ENCODE measurements at regions not wholly inside any gene's neighbourhood (a gene's known extent, or its start where the extent isn't known, plus 50 kb on each side); places are given as distances from the start of the nearest gene placed in this dataset.

- 90% methylated on average over 2 of the region's 3 CpGs for WGBS (ENCODE audit: insufficient coverage, low lambda C conversion rate)
- H3K4me1 ChIP-seq (ENCODE audit: control insufficient read depth, insufficient read depth, low read length) = no peaks in the 10 kb centered on the region
- H3K4me3 ChIP-seq (ENCODE audit: low read length) = no peak overlapping the region
- DNase-seq = no peak
- no peaks in the 10 kb centered on the region for H3K9me3 ChIP-seq (ENCODE audit: control insufficient read depth, low read depth, low read length)
- H3K36me3 ChIP-seq (ENCODE audit: control insufficient read depth, insufficient read depth, low read length) = no peaks in the 10 kb centered on the region
- no peak overlapping the region for H3K27ac ChIP-seq (ENCODE audit: low read length)
- H3K27me3 ChIP-seq (ENCODE audit: control insufficient read depth, insufficient read depth, low read length) = no peaks in the 10 kb centered on the region
Observed at GRCh38 chr9:23120630-23121029, 674.0 kb downstream of the DMRTA1 start.

- no peaks in the 10 kb centered on the region for H3K9me3 ChIP-seq (ENCODE audit: control insufficient read depth, low read depth, low read length)
- 76% methylated on average over 3 of the region's 5 CpGs for WGBS (ENCODE audit: insufficient coverage, low lambda C conversion rate)
- no peaks in the 10 kb centered on the region for H3K4me1 ChIP-seq (ENCODE audit: control insufficient read depth, insufficient read depth, low read length)
- H3K27ac ChIP-seq (ENCODE audit: low read length) = no peak overlapping the region
- no peaks in the 10 kb centered on the region for H3K36me3 ChIP-seq (ENCODE audit: control insufficient read depth, insufficient read depth, low read length)
- no peak for DNase-seq
- H3K27me3 ChIP-seq (ENCODE audit: control insufficient read depth, insufficient read depth, low read length) = no peaks in the 10 kb centered on the region
- no peak overlapping the region for H3K4me3 ChIP-seq (ENCODE audit: low read length)
Observed at GRCh38 chr9:23123048-23123632, 676.5 kb downstream of the DMRTA1 start.

- Histone ChIP-seq H3K4me1 (ENCODE audit: control insufficient read depth, insufficient read depth, low read length) (no peaks in the 10 kb centered on the region), H3K27me3 (ENCODE audit: control insufficient read depth, insufficient read depth, low read length) (no peaks in the 10 kb centered on the region), H3K4me3 (ENCODE audit: low read length) (no peak overlapping the region), H3K27ac (ENCODE audit: low read length) (no peak overlapping the region), H3K36me3 (ENCODE audit: control insufficient read depth, insufficient read depth, low read length) (no peaks in the 10 kb centered on the region), H3K9me3 (ENCODE audit: control insufficient read depth, low read depth, low read length) (no peaks in the 10 kb centered on the region)
- no peak for DNase-seq
- no CpG with 5 or more reads among the region's 1 CpG for WGBS (ENCODE audit: insufficient coverage, low lambda C conversion rate)
Observed at GRCh38 chr9:23145467-23145866, 680.6 kb downstream of the ELAVL2 start.

- no peak for DNase-seq
- no CpG with 5 or more reads among the region's 7 CpGs for WGBS (ENCODE audit: insufficient coverage, low lambda C conversion rate)
- no peaks in the 10 kb centered on the region for H3K9me3 ChIP-seq (ENCODE audit: control insufficient read depth, low read depth, low read length)
- no peaks in the 10 kb centered on the region for H3K27me3 ChIP-seq (ENCODE audit: control insufficient read depth, insufficient read depth, low read length)
- no peaks in the 10 kb centered on the region for H3K4me1 ChIP-seq (ENCODE audit: control insufficient read depth, insufficient read depth, low read length)
- H3K27ac ChIP-seq (ENCODE audit: low read length) = no peak overlapping the region
- no peak overlapping the region for H3K4me3 ChIP-seq (ENCODE audit: low read length)
- no peaks in the 10 kb centered on the region for H3K36me3 ChIP-seq (ENCODE audit: control insufficient read depth, insufficient read depth, low read length)
Observed at GRCh38 chr9:23153058-23153457, 673.0 kb downstream of the ELAVL2 start.

- H3K27me3 ChIP-seq (ENCODE audit: control insufficient read depth, insufficient read depth, low read length) = no peaks in the 10 kb centered on the region
- no peaks in the 10 kb centered on the region for H3K36me3 ChIP-seq (ENCODE audit: control insufficient read depth, insufficient read depth, low read length)
- no peaks in the 10 kb centered on the region for H3K4me1 ChIP-seq (ENCODE audit: control insufficient read depth, insufficient read depth, low read length)
- no peak overlapping the region for H3K27ac ChIP-seq (ENCODE audit: low read length)
- WGBS (ENCODE audit: insufficient coverage, low lambda C conversion rate) = 100% methylated on average over 2 of the region's 2 CpGs
- no peak for DNase-seq
- H3K4me3 ChIP-seq (ENCODE audit: low read length) = no peak overlapping the region
- H3K9me3 ChIP-seq (ENCODE audit: control insufficient read depth, low read depth, low read length) = no peaks in the 10 kb centered on the region
Observed at GRCh38 chr9:23160491-23160890, 665.5 kb downstream of the ELAVL2 start.

GRCh38 chr9:23160952-23161469 lies 665.0 kb downstream of the ELAVL2 start:
- no peaks in the 10 kb centered on the region for H3K9me3 ChIP-seq (ENCODE audit: control insufficient read depth, low read depth, low read length)
- no peaks in the 10 kb centered on the region for H3K36me3 ChIP-seq (ENCODE audit: control insufficient read depth, insufficient read depth, low read length)
- no peak for DNase-seq
- no peaks in the 10 kb centered on the region for H3K4me1 ChIP-seq (ENCODE audit: control insufficient read depth, insufficient read depth, low read length)
- no peak overlapping the region for H3K4me3 ChIP-seq (ENCODE audit: low read length)
- H3K27ac ChIP-seq (ENCODE audit: low read length) = no peak overlapping the region
- WGBS (ENCODE audit: insufficient coverage, low lambda C conversion rate) = no CpG with 5 or more reads among the region's 1 CpG
- H3K27me3 ChIP-seq (ENCODE audit: control insufficient read depth, insufficient read depth, low read length) = no peaks in the 10 kb centered on the region

- Histone ChIP-seq H3K36me3 (ENCODE audit: control insufficient read depth, insufficient read depth, low read length) (no peaks in the 10 kb centered on the region), H3K27ac (ENCODE audit: low read length) (no peak overlapping the region), H3K9me3 (ENCODE audit: control insufficient read depth, low read depth, low read length) (no peaks in the 10 kb centered on the region), H3K4me1 (ENCODE audit: control insufficient read depth, insufficient read depth, low read length) (no peaks in the 10 kb centered on the region), H3K27me3 (ENCODE audit: control insufficient read depth, insufficient read depth, low read length) (no peaks in the 10 kb centered on the region), H3K4me3 (ENCODE audit: low read length) (no peak overlapping the region)
- no peak for DNase-seq
- WGBS (ENCODE audit: insufficient coverage, low lambda C conversion rate) = no CpG with 5 or more reads among the region's 3 CpGs
Observed at GRCh38 chr9:23162789-23163188, 663.3 kb downstream of the ELAVL2 start.

GRCh38 chr9:23171479-23171878 lies 654.6 kb downstream of the ELAVL2 start:
- no peaks in the 10 kb centered on the region for H3K9me3 ChIP-seq (ENCODE audit: control insufficient read depth, low read depth, low read length)
- H3K4me3 ChIP-seq (ENCODE audit: low read length) = no peak overlapping the region

GRCh38 chr9:23172206-23172605 lies 653.8 kb downstream of the ELAVL2 start:
- no peak overlapping the region for H3K4me3 ChIP-seq (ENCODE audit: low read length)
- no peak for DNase-seq
- H3K27ac ChIP-seq (ENCODE audit: low read length) = no peak overlapping the region
- H3K36me3 ChIP-seq (ENCODE audit: control insufficient read depth, insufficient read depth, low read length) = no peaks in the 10 kb centered on the region
- H3K27me3 ChIP-seq (ENCODE audit: control insufficient read depth, insufficient read depth, low read length) = no peaks in the 10 kb centered on the region
- no peaks in the 10 kb centered on the region for H3K9me3 ChIP-seq (ENCODE audit: control insufficient read depth, low read depth, low read length)
- 65% methylated on average over 2 of the region's 4 CpGs for WGBS (ENCODE audit: insufficient coverage, low lambda C conversion rate)
- H3K4me1 ChIP-seq (ENCODE audit: control insufficient read depth, insufficient read depth, low read length) = no peaks in the 10 kb centered on the region

More at GRCh38 chr9:23171479-23171878, 654.6 kb downstream of the ELAVL2 start:
- Histone ChIP-seq H3K27ac (ENCODE audit: low read length) (no peak overlapping the region), H3K4me1 (ENCODE audit: control insufficient read depth, insufficient read depth, low read length) (no peaks in the 10 kb centered on the region), H3K36me3 (ENCODE audit: control insufficient read depth, insufficient read depth, low read length) (no peaks in the 10 kb centered on the region), H3K27me3 (ENCODE audit: control insufficient read depth, insufficient read depth, low read length) (no peaks in the 10 kb centered on the region)
- no peak for DNase-seq

GRCh38 chr9:23172979-23173637 lies 652.9 kb downstream of the ELAVL2 start:
- Histone ChIP-seq H3K27me3 (ENCODE audit: control insufficient read depth, insufficient read depth, low read length) (no peaks in the 10 kb centered on the region), H3K27ac (ENCODE audit: low read length) (no peak overlapping the region), H3K4me3 (ENCODE audit: low read length) (no peak overlapping the region), H3K4me1 (ENCODE audit: control insufficient read depth, insufficient read depth, low read length) (no peaks in the 10 kb centered on the region), H3K36me3 (ENCODE audit: control insufficient read depth, insufficient read depth, low read length) (no peaks in the 10 kb centered on the region), H3K9me3 (ENCODE audit: control insufficient read depth, low read depth, low read length) (no peaks in the 10 kb centered on the region)
- no peak for DNase-seq
- 62% methylated on average over 2 of the region's 6 CpGs for WGBS (ENCODE audit: insufficient coverage, low lambda C conversion rate)

GRCh38 chr9:23194281-23194680 lies 631.8 kb downstream of the ELAVL2 start:
- H3K9me3 ChIP-seq (ENCODE audit: control insufficient read depth, low read depth, low read length) = no peaks in the 10 kb centered on the region
- no peak for DNase-seq
- H3K4me3 ChIP-seq (ENCODE audit: low read length) = no peak overlapping the region
- no peaks in the 10 kb centered on the region for H3K4me1 ChIP-seq (ENCODE audit: control insufficient read depth, insufficient read depth, low read length)
- no peak overlapping the region for H3K27ac ChIP-seq (ENCODE audit: low read length)
- H3K27me3 ChIP-seq (ENCODE audit: control insufficient read depth, insufficient read depth, low read length) = no peaks in the 10 kb centered on the region
- no peaks in the 10 kb centered on the region for H3K36me3 ChIP-seq (ENCODE audit: control insufficient read depth, insufficient read depth, low read length)
- 80% methylated on average over 1 of the region's 4 CpGs for WGBS (ENCODE audit: insufficient coverage, low lambda C conversion rate)

All from large intestine (tissue), 3 donors.